GM10266 (cell line): ENCODE measurements at regions not wholly inside any gene's neighbourhood (a gene's known extent, or its start where the extent isn't known, plus 50 kb on each side); places are given as distances from the start of the nearest gene placed in this dataset.

ENCODE experiments used
- DNase-seq: peaks from one replicate; pipeline ENCODE4 v3.0.0; 2012; ENCODE audit errors: extremely low spot score
- TF ChIP-seq, protein P1 (sequence below): IDR thresholded peaks from 2 replicates; pipeline ENCODE4 v1.5.1; 2012; ENCODE audit warnings: mild to moderate bottlenecking, low read depth; ENCODE audit not compliant: control insufficient read depth, insufficient read depth; ENCODE audit errors: missing control alignments

DNA sequence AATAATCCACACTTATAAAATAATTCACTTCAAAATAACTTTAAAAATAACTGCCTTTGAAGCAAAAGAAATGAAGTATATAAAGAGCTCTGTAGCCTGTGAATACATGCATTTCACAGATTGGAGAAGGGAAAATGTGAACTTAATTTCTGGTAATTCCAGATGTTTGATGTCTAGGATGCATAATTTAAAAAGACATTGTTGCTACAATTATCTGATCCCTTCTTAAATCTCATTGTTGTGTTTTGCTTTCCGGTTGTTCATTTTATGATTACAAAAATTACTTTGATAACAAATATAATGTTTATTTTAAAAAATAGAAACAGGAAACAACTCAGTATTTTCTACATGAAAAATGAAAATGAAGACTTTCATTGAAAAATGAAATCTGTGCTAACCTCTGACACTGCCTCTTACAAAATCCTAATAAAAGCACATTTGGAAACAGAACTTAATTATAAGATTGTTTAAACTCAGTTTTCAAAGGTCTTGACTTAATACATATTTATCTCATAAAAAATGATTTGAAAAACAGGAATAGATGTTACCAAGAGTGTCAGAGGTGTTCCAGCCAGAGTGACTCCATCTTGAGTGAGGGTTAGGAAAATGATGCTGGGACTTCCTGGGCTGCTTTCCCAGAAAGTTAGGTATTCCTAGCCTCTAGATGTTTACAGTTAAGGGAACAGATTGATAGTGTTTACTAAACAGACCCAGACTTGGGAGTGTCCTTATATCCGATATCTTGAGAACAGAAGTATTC is 516.6 kb upstream of the SEMA3D start:
- no peak for DNase-seq
- TF ChIP-seq, protein P1, sequence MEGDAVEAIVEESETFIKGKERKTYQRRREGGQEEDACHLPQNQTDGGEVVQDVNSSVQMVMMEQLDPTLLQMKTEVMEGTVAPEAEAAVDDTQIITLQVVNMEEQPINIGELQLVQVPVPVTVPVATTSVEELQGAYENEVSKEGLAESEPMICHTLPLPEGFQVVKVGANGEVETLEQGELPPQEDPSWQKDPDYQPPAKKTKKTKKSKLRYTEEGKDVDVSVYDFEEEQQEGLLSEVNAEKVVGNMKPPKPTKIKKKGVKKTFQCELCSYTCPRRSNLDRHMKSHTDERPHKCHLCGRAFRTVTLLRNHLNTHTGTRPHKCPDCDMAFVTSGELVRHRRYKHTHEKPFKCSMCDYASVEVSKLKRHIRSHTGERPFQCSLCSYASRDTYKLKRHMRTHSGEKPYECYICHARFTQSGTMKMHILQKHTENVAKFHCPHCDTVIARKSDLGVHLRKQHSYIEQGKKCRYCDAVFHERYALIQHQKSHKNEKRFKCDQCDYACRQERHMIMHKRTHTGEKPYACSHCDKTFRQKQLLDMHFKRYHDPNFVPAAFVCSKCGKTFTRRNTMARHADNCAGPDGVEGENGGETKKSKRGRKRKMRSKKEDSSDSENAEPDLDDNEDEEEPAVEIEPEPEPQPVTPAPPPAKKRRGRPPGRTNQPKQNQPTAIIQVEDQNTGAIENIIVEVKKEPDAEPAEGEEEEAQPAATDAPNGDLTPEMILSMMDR = no peak

DNA sequence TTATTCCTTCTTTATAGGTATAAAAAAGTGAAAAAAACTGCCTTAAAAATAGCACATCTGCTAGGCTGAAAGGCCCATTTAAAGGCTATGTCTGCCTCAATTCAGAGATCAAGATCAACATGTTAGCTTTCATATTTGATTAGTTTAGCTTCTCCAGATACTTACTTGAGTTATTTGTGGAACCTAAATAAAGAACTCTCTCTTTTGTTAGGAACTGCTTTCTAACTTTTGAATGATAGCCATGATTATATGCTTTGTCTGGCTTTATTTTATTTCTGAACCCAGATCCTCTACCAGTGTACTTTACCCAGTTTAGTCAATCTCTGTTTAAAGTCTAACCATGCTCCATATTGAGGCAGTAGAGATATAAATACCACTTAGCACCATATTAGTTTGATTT is 515.5 kb upstream of the SEMA3D start:
- no peak for DNase-seq
- TF ChIP-seq, protein P1 = no peak

DNA sequence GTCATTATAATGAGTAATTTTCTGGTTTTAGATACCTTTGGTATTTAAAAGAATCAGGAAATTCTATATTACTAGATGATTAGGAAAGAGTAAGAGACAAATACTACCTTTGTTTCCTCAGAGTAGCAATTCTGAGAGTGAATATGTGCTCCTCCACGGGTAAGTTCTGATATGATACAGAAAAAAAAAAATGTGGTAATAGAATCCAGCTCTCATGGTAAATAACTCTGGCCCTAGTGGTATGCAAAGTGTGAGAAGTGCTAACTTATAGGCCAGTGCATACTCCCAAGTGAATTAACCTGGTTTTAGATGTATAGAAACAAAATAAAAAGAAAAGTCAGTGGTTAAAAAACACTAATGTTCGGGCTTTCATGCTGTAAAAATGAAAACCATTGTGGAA is 512.6 kb upstream of the SEMA3D start:
- no peak for DNase-seq
- TF ChIP-seq, protein P1 = no peak

DNA sequence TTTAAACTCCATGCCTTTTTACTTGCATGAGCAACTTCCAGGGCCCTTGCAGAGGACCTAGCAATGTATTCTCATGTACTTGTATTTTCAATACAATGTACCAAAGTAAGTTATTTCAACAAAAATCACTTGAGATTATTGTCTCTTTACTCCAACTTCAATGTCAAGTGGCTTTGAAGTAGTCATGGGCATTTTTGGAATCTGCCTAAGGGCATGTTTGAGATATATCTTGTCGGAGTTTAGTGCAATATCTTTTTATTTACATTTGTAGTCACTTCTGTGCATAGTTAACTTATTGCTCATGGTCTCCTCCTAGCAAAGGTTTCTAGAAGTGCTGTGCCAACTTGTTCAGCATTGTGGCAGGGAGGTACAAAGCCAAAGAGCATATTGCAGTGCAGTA is 508.7 kb upstream of the SEMA3D start:
- no peak for DNase-seq
- TF ChIP-seq, protein P1 = no peak

DNA sequence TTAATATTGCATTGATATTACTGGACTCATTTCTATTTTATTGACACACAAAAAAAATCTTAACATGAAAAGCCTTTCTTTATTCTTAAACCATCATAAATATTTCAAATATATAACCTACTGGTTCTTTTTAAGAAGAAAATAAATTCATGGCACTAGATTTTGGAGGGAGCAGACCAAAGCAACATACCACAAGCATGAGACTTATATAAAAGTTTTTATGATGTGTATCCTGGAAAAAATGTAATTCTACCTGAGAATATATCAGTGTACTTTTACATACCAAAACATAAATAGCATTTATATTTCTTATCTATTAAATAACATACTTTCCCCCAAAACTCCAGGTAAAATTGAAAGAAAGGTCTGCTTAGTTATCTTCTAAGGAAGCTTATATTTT is 508.2 kb upstream of the SEMA3D start:
- DNase-seq = no peak
- TF ChIP-seq, protein P1 = no peak

DNA sequence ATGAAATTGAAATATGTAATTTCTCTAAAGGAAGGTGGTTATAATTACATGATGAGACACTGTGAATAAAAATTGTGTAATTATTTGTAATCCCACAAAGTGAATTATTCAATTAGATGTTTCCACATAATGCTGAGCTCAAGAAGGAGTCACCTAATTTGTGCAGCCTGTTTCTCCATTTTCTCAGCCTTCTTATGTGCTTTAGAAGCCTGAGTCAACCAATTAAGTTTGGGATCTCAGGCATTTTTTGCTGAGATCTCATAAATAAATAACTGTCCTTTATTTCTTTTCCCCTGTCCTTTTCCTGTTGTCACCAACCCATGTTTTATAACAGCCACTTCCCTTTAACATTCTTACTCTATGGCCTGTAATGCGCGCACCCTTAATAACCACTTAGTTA is 506.5 kb upstream of the SEMA3D start:
- TF ChIP-seq, protein P1 = no peak
- no peak for DNase-seq

DNA sequence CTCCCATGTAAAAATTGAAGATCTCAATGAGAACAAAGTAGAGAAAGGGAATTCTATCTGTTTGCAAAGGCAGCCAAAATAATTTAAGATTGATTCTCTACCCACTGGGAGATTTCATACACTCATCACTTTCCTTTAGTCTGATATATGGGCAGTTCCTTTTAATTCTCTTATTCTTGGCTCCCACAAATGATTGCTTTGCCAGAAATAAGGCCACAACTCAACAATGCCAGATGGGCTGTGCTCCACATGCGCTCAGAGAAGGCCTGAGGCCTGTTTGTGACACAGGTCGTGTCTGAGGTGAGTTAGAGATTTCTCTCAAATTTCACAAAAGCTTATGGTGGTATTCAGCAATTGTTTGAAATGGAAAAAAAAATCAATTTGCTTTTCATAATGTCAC is 501.9 kb upstream of the SEMA3D start:
- no peak for DNase-seq
- TF ChIP-seq, protein P1 = no peak
